Effector memory CD8-positive, alpha-beta T cell (primary cell): ENCODE measurements at regions not wholly inside any gene's neighbourhood (a gene's known extent, or its start where the extent isn't known, plus 50 kb on each side); places are given as distances from the start of the nearest gene placed in this dataset.
"Not testable (repeated sequence)": the region's sequence is repeated elsewhere in the genome, so short reads cannot be mapped to it uniquely, and the experiment has no call there.

Experiments
- ATAC-seq: fragments of 150-1000 bp; cut with Tn5 transposase; replicated peaks from 2 replicates; pipeline ENCODE4 v1.10.0; 2021; ENCODE audit warnings: mild to moderate bottlenecking, moderate library complexity
- DNase-seq, 3 experiments: peaks; one replicate each; pipeline ENCODE4 v3.0.0; 2021
- H3K27ac Mint-ChIP-seq, 2 donors: one replicate each; pipeline ENCODE4 v1.8.0; 2022; ENCODE audit warnings: mild to moderate bottlenecking in 2 of 2, mixed read lengths in 2 of 2, moderate library complexity in 2 of 2
- H3K27me3 Mint-ChIP-seq, 2 donors: one replicate each; pipeline ENCODE4 v1.8.0; 2022; ENCODE audit warnings: mixed read lengths in 2 of 2
- H3K36me3 Mint-ChIP-seq: one replicate; pipeline ENCODE4 v1.8.0; 2022; ENCODE audit warnings: mild to moderate bottlenecking, moderate library complexity, mixed read lengths; ENCODE audit not compliant: insufficient read depth
- H3K4me1 Mint-ChIP-seq, 2 donors: one replicate each; pipeline ENCODE4 v1.8.0; 2022; ENCODE audit warnings: low read depth in 2 of 2, mixed read lengths in 2 of 2
- H3K4me3 Mint-ChIP-seq, 2 donors: one replicate each; pipeline ENCODE4 v1.8.0; 2022; ENCODE audit warnings: mild to moderate bottlenecking in 2 of 2, mixed read lengths in 2 of 2, moderate library complexity in 2 of 2
- H3K9me3 Mint-ChIP-seq, 2 donors: one replicate each; pipeline ENCODE4 v1.8.0; 2022; ENCODE audit warnings: mixed read lengths in 2 of 2

GRCh38 chr21:20875742-20876141, 122.5 kb upstream of the NCAM2 start:
- no peaks in the 10 kb centered on the region for H3K36me3 Mint-ChIP-seq
- ATAC-seq, result no peak

GRCh38 chr21:20877976-20878375, 120.2 kb upstream of the NCAM2 start:
- no peak overlapping the region for H3K4me3 Mint-ChIP-seq
- peaks cover 5 to 7% of the 10 kb centered on the region in 2 donors for H3K9me3 Mint-ChIP-seq
- H3K36me3 Mint-ChIP-seq, result peaks cover 3% of the 10 kb centered on the region
- no peaks in the 10 kb centered on the region for H3K4me1 Mint-ChIP-seq
- H3K27me3 Mint-ChIP-seq, result no peaks in the 10 kb centered on the region
- ATAC-seq (no peak), DNase-seq (no peak)
- H3K27ac Mint-ChIP-seq, result no peak overlapping the region

More at GRCh38 chr21:20875742-20876141, 122.5 kb upstream of the NCAM2 start:
- Mint-ChIP-seq H3K27me3 (no peaks in the 10 kb centered on the region), H3K27ac (no peak overlapping the region), H3K4me1 (no peaks in the 10 kb centered on the region), H3K4me3 (no peak overlapping the region), H3K9me3 (peaks cover 2 to 7% of the 10 kb centered on the region in 2 donors)
- DNase-seq, result no peak

GRCh38 chr21:20882462-20883407, 115.5 kb upstream of the NCAM2 start:
- H3K27me3 Mint-ChIP-seq, result no peaks in the 10 kb centered on the region
- no peak overlapping the region for H3K27ac Mint-ChIP-seq
- peaks cover 0 to 5% of the 10 kb centered on the region in 2 donors for H3K9me3 Mint-ChIP-seq
- no peak overlapping the region for H3K4me3 Mint-ChIP-seq
- H3K4me1 Mint-ChIP-seq, result no peaks in the 10 kb centered on the region
- peaks cover 3% of the 10 kb centered on the region for H3K36me3 Mint-ChIP-seq
- ATAC-seq (no peak), DNase-seq (no peak)

- H3K9me3 Mint-ChIP-seq, result peaks cover 0 to 3% of the 10 kb centered on the region in 2 donors
- ATAC-seq (no peak), DNase-seq (no peak)
- H3K27me3 Mint-ChIP-seq, result no peaks in the 10 kb centered on the region
- H3K36me3 Mint-ChIP-seq, result peaks cover 3% of the 10 kb centered on the region
- no peak overlapping the region for H3K4me3 Mint-ChIP-seq
- H3K4me1 Mint-ChIP-seq, result no peaks in the 10 kb centered on the region
- no peak overlapping the region for H3K27ac Mint-ChIP-seq
Measured at GRCh38 chr21:20883408-20883800, 114.8 kb upstream of the NCAM2 start.

GRCh38 chr21:20902511-20902910, 95.7 kb upstream of the NCAM2 start:
- H3K9me3 Mint-ChIP-seq, result peaks cover 5% of the 10 kb centered on the region in 2 donors
- no peaks in the 10 kb centered on the region for H3K4me1 Mint-ChIP-seq
- no peak for ATAC-seq
- DNase-seq, result no peak
- no peaks in the 10 kb centered on the region for H3K36me3 Mint-ChIP-seq
- H3K4me3 Mint-ChIP-seq, result no peak overlapping the region
- H3K27me3 Mint-ChIP-seq, result no peaks in the 10 kb centered on the region
- no peak overlapping the region for H3K27ac Mint-ChIP-seq

GRCh38 chr21:20902998-20903397, 95.2 kb upstream of the NCAM2 start:
- H3K9me3 Mint-ChIP-seq, result peaks cover 5% of the 10 kb centered on the region in 2 donors

GRCh38 chr21:20927555-20927954, 70.7 kb upstream of the NCAM2 start:
- not testable (repeated sequence) for H3K4me1 Mint-ChIP-seq, ATAC-seq, H3K36me3 Mint-ChIP-seq, H3K27me3 Mint-ChIP-seq, H3K4me3 Mint-ChIP-seq, DNase-seq, H3K27ac Mint-ChIP-seq
- peaks cover 20 to 22% of the 10 kb centered on the region in 2 donors for H3K9me3 Mint-ChIP-seq

More at GRCh38 chr21:20902998-20903397, 95.2 kb upstream of the NCAM2 start:
- ATAC-seq, result no peak
- no peaks in the 10 kb centered on the region for H3K36me3 Mint-ChIP-seq
- no peaks in the 10 kb centered on the region for H3K27me3 Mint-ChIP-seq
- no peak overlapping the region for H3K27ac Mint-ChIP-seq
- no peak for DNase-seq
- H3K4me3 Mint-ChIP-seq, result no peak overlapping the region
- no peaks in the 10 kb centered on the region for H3K4me1 Mint-ChIP-seq

- ATAC-seq (no peak), DNase-seq (no peak)
- Mint-ChIP-seq H3K27me3 (no peaks in the 10 kb centered on the region), H3K27ac (no peak overlapping the region), H3K4me1 (no peaks in the 10 kb centered on the region), H3K36me3 (no peaks in the 10 kb centered on the region), H3K9me3 (peaks cover 0 to 8% of the 10 kb centered on the region in 2 donors), H3K4me3 (no peak overlapping the region)
Measured at GRCh38 chr21:20942523-20942922, 55.7 kb upstream of the NCAM2 start.

- Mint-ChIP-seq H3K4me1 (no peaks in the 10 kb centered on the region), H3K9me3 (peaks cover 0 to 8% of the 10 kb centered on the region in 2 donors), H3K36me3 (no peaks in the 10 kb centered on the region), H3K4me3 (no peak overlapping the region), H3K27me3 (no peaks in the 10 kb centered on the region), H3K27ac (no peak overlapping the region)
- ATAC-seq (no peak), DNase-seq (no peak)
Measured at GRCh38 chr21:20943561-20943997, 54.6 kb upstream of the NCAM2 start.

- H3K27ac Mint-ChIP-seq, result no peak overlapping the region
- no peaks in the 10 kb centered on the region for H3K36me3 Mint-ChIP-seq
- peaks cover 0 to 8% of the 10 kb centered on the region in 2 donors for H3K9me3 Mint-ChIP-seq
- no peak for ATAC-seq
- H3K27me3 Mint-ChIP-seq, result no peaks in the 10 kb centered on the region
- H3K4me3 Mint-ChIP-seq, result no peak overlapping the region
- H3K4me1 Mint-ChIP-seq, result no peaks in the 10 kb centered on the region
- DNase-seq, result no peak
Measured at GRCh38 chr21:20944139-20944538, 54.1 kb upstream of the NCAM2 start.

- H3K36me3 Mint-ChIP-seq, result no peaks in the 10 kb centered on the region
- H3K27ac Mint-ChIP-seq, result no peak overlapping the region
- peaks cover 0 to 8% of the 10 kb centered on the region in 2 donors for H3K9me3 Mint-ChIP-seq
- ATAC-seq (no peak), DNase-seq (no peak)
- H3K4me3 Mint-ChIP-seq, result no peak overlapping the region
- no peaks in the 10 kb centered on the region for H3K4me1 Mint-ChIP-seq
- no peaks in the 10 kb centered on the region for H3K27me3 Mint-ChIP-seq
Measured at GRCh38 chr21:20946701-20947100, 51.5 kb upstream of the NCAM2 start.
